DOHH2 (cell line): ENCODE measurements at regions not wholly inside any gene's neighbourhood (a gene's known extent, or its start where the extent isn't known, plus 50 kb on each side); places are given as distances from the start of the nearest gene placed in this dataset.

Experiments
- H3F3A ChIP-seq: fragments of 200-600 bp; sonication (generic), shearing (Covaris generic); 2 replicates; pipeline ENCODE4 v1.6.0; 2016; ENCODE audit warnings: antibody characterized with exemption, mild to moderate bottlenecking; ENCODE audit not compliant: control insufficient read depth, insufficient read depth
- H3K27ac ChIP-seq: fragments of 200-600 bp; sonication (generic); 2 replicates; pipeline ENCODE4 v1.5.1; 2014; ENCODE audit warnings: low read depth, mild to moderate bottlenecking, low read length, moderate library complexity
- H3K27me3 ChIP-seq: fragments of 200-600 bp; sonication (generic); 2 replicates; pipeline ENCODE4 v1.6.1; 2014; ENCODE audit warnings: mild to moderate bottlenecking, low read length, mixed read lengths; ENCODE audit not compliant: control insufficient read depth
- H3K36me3 ChIP-seq: fragments of 200-600 bp; sonication (generic); 2 replicates; pipeline ENCODE4 v1.6.1; 2014; ENCODE audit warnings: mild to moderate bottlenecking, low read length, moderate library complexity, mixed read lengths; ENCODE audit not compliant: control insufficient read depth
- H3K4me1 ChIP-seq: fragments of 200-600 bp; sonication (generic); 2 replicates; pipeline ENCODE4 v1.6.1; 2014; ENCODE audit warnings: mild to moderate bottlenecking, low read length, mixed read lengths; ENCODE audit not compliant: control insufficient read depth
- H3K4me2 ChIP-seq: fragments of 200-600 bp; sonication (generic); 2 replicates; pipeline ENCODE4 v1.6.0; 2014; ENCODE audit warnings: mild to moderate bottlenecking, low read length, moderate library complexity
- H3K4me3 ChIP-seq: fragments of 200-600 bp; sonication (generic); 2 replicates; pipeline ENCODE4 v1.5.1; 2014; ENCODE audit warnings: mild to moderate bottlenecking, low read length, mixed read lengths
- H3K79me2 ChIP-seq: fragments of 200-600 bp; sonication (generic); 2 replicates; pipeline ENCODE4 v1.6.1; 2014; ENCODE audit warnings: mild to moderate bottlenecking, low read length, mixed read lengths; ENCODE audit not compliant: control insufficient read depth
- H3K9me2 ChIP-seq: fragments of 200-600 bp; sonication (generic); replicated peaks from 2 replicates; pipeline ENCODE4 v1.6.1; 2014; ENCODE audit warnings: mild to moderate bottlenecking, low read length, mixed read lengths; ENCODE audit not compliant: control insufficient read depth
- H3K9me3 ChIP-seq: fragments of 200-600 bp; sonication (generic); 2 replicates; pipeline ENCODE4 v1.6.1; 2014; ENCODE audit warnings: antibody characterized with exemption, low read length, mixed read lengths; ENCODE audit not compliant: control insufficient read depth, insufficient read depth
- H4K20me1 ChIP-seq: fragments of 200-600 bp; sonication (generic); 2 replicates; pipeline ENCODE4 v1.6.0; 2014; ENCODE audit warnings: low read depth, mild to moderate bottlenecking, antibody characterized with exemption, low read length, moderate library complexity; ENCODE audit not compliant: control insufficient read depth, insufficient read depth
- EZH2phosphoT487 ChIP-seq: fragments of 200-600 bp; sonication (generic); IDR thresholded peaks from 2 replicates; pipeline ENCODE4 v1.6.1; 2017; ENCODE audit warnings: borderline replicate concordance, mild to moderate bottlenecking, antibody characterized with exemption, low read length, moderate library complexity, mixed read lengths
- TF ChIP-seq, protein P1 (sequence below): fragments of 200-600 bp; sonication (generic); IDR thresholded peaks from one replicate; pipeline ENCODE4 v1.5.1; 2014; ENCODE audit warnings: antibody characterized with exemption, mild to moderate bottlenecking, low read depth, low read length; ENCODE audit not compliant: poor library complexity, severe bottlenecking

DNA sequence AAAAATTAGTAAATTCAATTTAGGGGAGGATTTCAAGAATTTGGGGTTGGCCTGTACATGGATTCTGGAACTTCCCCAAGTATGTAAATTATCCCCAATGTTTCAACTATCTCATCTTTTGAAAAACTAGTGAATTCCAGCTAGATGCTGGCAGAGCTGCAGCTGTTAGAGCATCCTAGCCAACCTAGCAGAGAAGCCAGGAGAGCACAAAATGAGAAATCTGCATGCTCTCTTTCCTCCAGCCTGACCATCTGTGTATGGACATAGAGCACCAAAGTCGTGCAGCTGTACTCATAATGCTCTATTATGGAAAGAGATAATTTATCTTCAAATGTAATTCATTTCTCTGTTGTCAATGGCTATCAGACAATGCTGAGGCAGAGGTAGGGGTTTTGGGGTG is 1217.7 kb downstream of the PCDH19 start:
- TF ChIP-seq, protein P1, sequence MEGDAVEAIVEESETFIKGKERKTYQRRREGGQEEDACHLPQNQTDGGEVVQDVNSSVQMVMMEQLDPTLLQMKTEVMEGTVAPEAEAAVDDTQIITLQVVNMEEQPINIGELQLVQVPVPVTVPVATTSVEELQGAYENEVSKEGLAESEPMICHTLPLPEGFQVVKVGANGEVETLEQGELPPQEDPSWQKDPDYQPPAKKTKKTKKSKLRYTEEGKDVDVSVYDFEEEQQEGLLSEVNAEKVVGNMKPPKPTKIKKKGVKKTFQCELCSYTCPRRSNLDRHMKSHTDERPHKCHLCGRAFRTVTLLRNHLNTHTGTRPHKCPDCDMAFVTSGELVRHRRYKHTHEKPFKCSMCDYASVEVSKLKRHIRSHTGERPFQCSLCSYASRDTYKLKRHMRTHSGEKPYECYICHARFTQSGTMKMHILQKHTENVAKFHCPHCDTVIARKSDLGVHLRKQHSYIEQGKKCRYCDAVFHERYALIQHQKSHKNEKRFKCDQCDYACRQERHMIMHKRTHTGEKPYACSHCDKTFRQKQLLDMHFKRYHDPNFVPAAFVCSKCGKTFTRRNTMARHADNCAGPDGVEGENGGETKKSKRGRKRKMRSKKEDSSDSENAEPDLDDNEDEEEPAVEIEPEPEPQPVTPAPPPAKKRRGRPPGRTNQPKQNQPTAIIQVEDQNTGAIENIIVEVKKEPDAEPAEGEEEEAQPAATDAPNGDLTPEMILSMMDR, result no peak
- TF ChIP-seq EZH2phosphoT487, result no peak
- H3K9me2 ChIP-seq, result no peaks in the 10 kb centered on the region
- H3K9me3 ChIP-seq, result no peaks in the 10 kb centered on the region
- H3K4me1 ChIP-seq, result no peaks in the 10 kb centered on the region
- H3F3A ChIP-seq, result no peaks in the 10 kb centered on the region
- no peak overlapping the region for H3K27ac ChIP-seq
- no peaks in the 10 kb centered on the region for H3K36me3 ChIP-seq
- no peaks in the 10 kb centered on the region for H3K79me2 ChIP-seq
- no peak overlapping the region for H3K4me3 ChIP-seq
- H3K27me3 ChIP-seq, result no peaks in the 10 kb centered on the region
- no peak overlapping the region for H3K4me2 ChIP-seq
- no peaks in the 10 kb centered on the region for H4K20me1 ChIP-seq

DNA sequence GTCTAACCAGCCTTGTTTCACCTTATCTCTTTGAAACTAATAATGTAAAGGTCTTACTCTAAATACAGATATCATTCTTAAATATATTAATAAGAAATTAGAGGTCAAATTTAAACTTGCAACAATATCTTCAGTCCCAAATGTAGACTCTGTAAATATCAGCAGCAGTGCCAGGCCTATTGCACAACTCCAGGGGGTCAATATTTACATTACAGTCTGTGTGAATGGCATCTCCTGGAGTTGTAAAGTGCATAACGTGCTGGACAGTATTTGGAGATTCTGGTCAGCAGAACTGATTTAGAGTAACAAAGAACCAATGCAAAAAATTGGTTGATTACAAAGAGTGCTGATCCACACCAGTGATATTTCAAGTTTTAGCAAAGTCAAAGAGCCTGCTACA is 1225.9 kb downstream of the PCDH19 start:
- H3K79me2 ChIP-seq, result no peaks in the 10 kb centered on the region
- H3K4me1 ChIP-seq, result no peaks in the 10 kb centered on the region
- H3F3A ChIP-seq, result no peaks in the 10 kb centered on the region
- no peaks in the 10 kb centered on the region for H3K9me3 ChIP-seq
- no peaks in the 10 kb centered on the region for H3K9me2 ChIP-seq
- H4K20me1 ChIP-seq, result no peaks in the 10 kb centered on the region
- no peak overlapping the region for H3K4me2 ChIP-seq
- TF ChIP-seq, protein P1, result no peak
- TF ChIP-seq EZH2phosphoT487, result no peak
- no peaks in the 10 kb centered on the region for H3K27me3 ChIP-seq
- H3K4me3 ChIP-seq, result no peak overlapping the region
- H3K36me3 ChIP-seq, result no peaks in the 10 kb centered on the region
- H3K27ac ChIP-seq, result no peak overlapping the region

DNA sequence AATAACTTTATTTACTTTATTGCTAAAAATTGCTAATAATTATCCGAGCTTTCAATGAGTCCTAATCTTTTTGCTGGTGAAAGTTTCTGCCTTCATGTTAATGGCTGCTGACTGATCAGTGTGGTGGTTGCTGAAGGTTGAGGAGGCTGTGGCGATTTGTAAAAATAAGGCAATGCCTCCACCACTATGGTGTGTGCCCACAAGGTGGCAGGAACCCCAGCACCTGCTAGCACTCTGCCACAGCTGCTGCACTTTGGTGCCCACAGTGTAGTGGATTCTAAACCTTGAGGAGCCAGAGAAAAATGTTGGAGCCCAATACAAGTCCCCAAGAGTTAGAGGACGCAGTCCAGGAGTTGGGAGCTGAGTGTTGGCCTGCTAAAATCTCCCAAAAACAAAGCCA is 1237.1 kb downstream of the PCDH19 start:
- Histone ChIP-seq H3K9me2 (no peaks in the 10 kb centered on the region), H3K27ac (no peak overlapping the region), H4K20me1 (no peaks in the 10 kb centered on the region), H3K79me2 (no peaks in the 10 kb centered on the region), H3K36me3 (no peaks in the 10 kb centered on the region), H3K4me1 (no peaks in the 10 kb centered on the region), H3K4me3 (no peak overlapping the region), H3K27me3 (no peaks in the 10 kb centered on the region), H3K4me2 (no peak overlapping the region), H3F3A (no peaks in the 10 kb centered on the region), H3K9me3 (no peaks in the 10 kb centered on the region)
- no peak for TF ChIP-seq EZH2phosphoT487
- TF ChIP-seq, protein P1, result no peak

DNA sequence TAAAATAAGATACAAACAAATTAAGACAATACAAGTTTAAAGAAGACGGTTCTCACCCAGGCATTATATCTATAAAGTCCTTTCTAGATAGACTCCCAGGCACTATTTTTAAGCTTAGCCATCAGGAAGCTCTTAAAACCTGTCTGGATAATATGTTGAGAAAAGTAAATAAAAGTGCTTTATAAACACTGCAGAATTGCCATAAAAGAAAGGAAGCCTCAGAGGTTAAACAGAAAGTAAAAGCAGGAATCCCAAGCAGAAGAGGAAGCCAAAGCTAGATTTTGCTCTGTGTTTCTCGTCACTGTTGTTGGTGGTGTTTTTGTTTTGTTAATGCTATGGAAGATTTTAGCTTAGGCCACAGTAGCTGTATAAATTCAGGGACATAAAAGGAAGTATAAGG is 1267.3 kb downstream of the PCDH19 start:
- Histone ChIP-seq H3K79me2 (no peaks in the 10 kb centered on the region), H3K9me3 (no peaks in the 10 kb centered on the region), H3K27ac (no peak overlapping the region), H3K9me2 (no peaks in the 10 kb centered on the region), H3K36me3 (no peaks in the 10 kb centered on the region), H3K4me1 (no peaks in the 10 kb centered on the region), H4K20me1 (no peaks in the 10 kb centered on the region), H3K4me3 (no peak overlapping the region), H3K4me2 (no peak overlapping the region), H3K27me3 (no peaks in the 10 kb centered on the region), H3F3A (no peaks in the 10 kb centered on the region)
- no peak for TF ChIP-seq EZH2phosphoT487
- TF ChIP-seq, protein P1, result no peak
